ENCODE measurements at regions not wholly inside any gene's neighbourhood (a gene's known extent, or its start where the extent isn't known, plus 50 kb on each side); places are given as distances from the start of the nearest gene placed in this dataset.

- DNase-seq (ENCODE audit: extremely low read depth, low read depth, low spot score) = no peak
Observed at GRCh38 chr2:236688157-236688556, 118.5 kb downstream of the ACKR3 start.

GRCh38 chr2:236688563-236689392 lies 119.2 kb downstream of the ACKR3 start:
- no peak for DNase-seq (ENCODE audit: extremely low read depth, low read depth, low spot score)

- no peak for DNase-seq (ENCODE audit: extremely low read depth, low read depth, low spot score)
Observed at GRCh38 chr2:236689393-236689700, 119.7 kb downstream of the ACKR3 start.

GRCh38 chr2:236689981-236690380 lies 120.4 kb downstream of the ACKR3 start:
- DNase-seq (ENCODE audit: extremely low read depth, low read depth, low spot score) = no peak

GRCh38 chr2:236690726-236691125 lies 121.1 kb downstream of the ACKR3 start:
- DNase-seq (ENCODE audit: extremely low read depth, low read depth, low spot score) = no peak

- DNase-seq (ENCODE audit: extremely low read depth, low read depth, low spot score) = no peak
Observed at GRCh38 chr2:236691799-236692167, 122.2 kb downstream of the ACKR3 start.

- DNase-seq (ENCODE audit: extremely low read depth, low read depth, low spot score) = no peak
Observed at GRCh38 chr2:236692937-236693336, 123.3 kb downstream of the ACKR3 start.

- no peak for DNase-seq (ENCODE audit: extremely low read depth, low read depth, low spot score)
Observed at GRCh38 chr2:236693531-236693930, 123.9 kb downstream of the ACKR3 start.

GRCh38 chr2:236694146-236694888 lies 124.7 kb downstream of the ACKR3 start:
- no peak for DNase-seq (ENCODE audit: extremely low read depth, low read depth, low spot score)

- no peak for DNase-seq (ENCODE audit: extremely low read depth, low read depth, low spot score)
Observed at GRCh38 chr2:236696834-236697233, 127.2 kb downstream of the ACKR3 start.

GRCh38 chr2:236698016-236698627 lies 128.5 kb downstream of the ACKR3 start:
- no peak for DNase-seq (ENCODE audit: extremely low read depth, low read depth, low spot score)

- DNase-seq (ENCODE audit: extremely low read depth, low read depth, low spot score) = no peak
Observed at GRCh38 chr2:236700703-236701102, 131.1 kb downstream of the ACKR3 start.

- no peak for DNase-seq (ENCODE audit: extremely low read depth, low read depth, low spot score)
Observed at GRCh38 chr2:236702657-236703372, 133.2 kb downstream of the ACKR3 start.

GRCh38 chr2:236703373-236703709 lies 133.7 kb downstream of the ACKR3 start:
- no peak for DNase-seq (ENCODE audit: extremely low read depth, low read depth, low spot score)

- no peak for DNase-seq (ENCODE audit: extremely low read depth, low read depth, low spot score)
Observed at GRCh38 chr2:236703906-236704305, 134.3 kb downstream of the ACKR3 start.

- no peak for DNase-seq (ENCODE audit: extremely low read depth, low read depth, low spot score)
Observed at GRCh38 chr2:236704887-236705286, 135.3 kb downstream of the ACKR3 start.

- DNase-seq (ENCODE audit: extremely low read depth, low read depth, low spot score) = no peak
Observed at GRCh38 chr2:236705295-236706105, 135.9 kb downstream of the ACKR3 start.

GRCh38 chr2:236706288-236706687 lies 136.7 kb downstream of the ACKR3 start:
- no peak for DNase-seq (ENCODE audit: extremely low read depth, low read depth, low spot score)

- DNase-seq (ENCODE audit: extremely low read depth, low read depth, low spot score) = no peak
Observed at GRCh38 chr2:236706803-236707202, 137.2 kb downstream of the ACKR3 start.

GRCh38 chr2:236711440-236711839 lies 141.8 kb downstream of the ACKR3 start:
- no peak for DNase-seq (ENCODE audit: extremely low read depth, low read depth, low spot score)

- DNase-seq (ENCODE audit: extremely low read depth, low read depth, low spot score) = no peak
Observed at GRCh38 chr2:236712304-236712703, 142.7 kb downstream of the ACKR3 start.

Data from glomerular endothelial cell (primary cell).